GM12878 (cell line): ENCODE measurements at regions not wholly inside any gene's neighbourhood (a gene's known extent, or its start where the extent isn't known, plus 50 kb on each side); places are given as distances from the start of the nearest gene placed in this dataset.

Source experiments
- ATAC-seq: fragments of 200-7000 bp; cut with Tn5 transposase; 3 replicates; pipeline ENCODE4 v1.9.1; 2020; ENCODE audit warnings: mild to moderate bottlenecking, moderate library complexity
- BruUV-seq: library from RNA; stranded (reverse); fragments of 400-500 nt; replicated peaks from 2 replicates; lab custom pipeline; 2021; lab: Mats Ljungman, UMichigan
- CTCF ChIA-PET: fragments of 300-600 bp; sonication (Branson Sonifier 250); formaldehyde crosslinking; extraction: SDS; loops from one replicate; lab custom pipeline; 2021; ENCODE audit warnings: inconsistent platforms; lab: Yijun Ruan, JAX
- POLR2A ChIA-PET: fragments of 350-600 bp; formaldehyde crosslinking; extraction: SDS; loops from one replicate; lab custom pipeline; 2021; ENCODE audit warnings: inconsistent platforms; lab: Charles Lee
- RAD21 ChIA-PET: fragments of 300-600 bp; sonication (Branson Sonifier 250); formaldehyde crosslinking; loops from one replicate; lab custom pipeline; 2023; ENCODE audit warnings: antibody characterized with exemption; ENCODE audit not compliant: unreplicated experiment; lab: Charles Lee
- SMC1A ChIA-PET: fragments of 300-600 bp; sonication (Branson Sonifier 250); formaldehyde crosslinking; loops from one replicate; lab custom pipeline; 2023; ENCODE audit not compliant: unreplicated experiment, uncharacterized antibody; lab: Charles Lee
- DNase-seq: peaks from one replicate; pipeline ENCODE4 v3.0.0-alpha.2; 2011; ENCODE audit warnings: low read depth, low spot score
- FAIRE-seq: peaks from 3 replicates; lab custom pipeline; 2011; peaks lifted over from hg19 to GRCh38; lab: Jason Lieb, UNC
- H2AFZ ChIP-seq: 2 replicates; pipeline ENCODE4 v1.6.0; 2011; ENCODE audit warnings: low read depth, low read length, control low read depth; ENCODE audit not compliant: control insufficient read depth
- H3K27ac ChIP-seq: 2 replicates; pipeline ENCODE4 v1.5.1; 2011; ENCODE audit warnings: control low read depth; ENCODE audit not compliant: control insufficient read depth, insufficient read depth
- H3K27me3 ChIP-seq, 2 experiments: replicated peaks in 1 of 2; 2 replicates each; pipeline versions ENCODE4 v1.6.0 to v1.6.1; 2011; ENCODE audit warnings: low read length in 1 of 2; ENCODE audit not compliant: control insufficient read depth in 2 of 2, insufficient read depth in 2 of 2
- H3K36me3 ChIP-seq, 2 experiments: 2 replicates each; pipeline ENCODE4 v1.5.1; 2011; ENCODE audit warnings: low read length in 1 of 2; ENCODE audit not compliant: control insufficient read depth in 2 of 2, insufficient read depth in 2 of 2
- H3K4me1 ChIP-seq: 2 replicates; pipeline ENCODE4 v1.6.1; 2011; ENCODE audit warnings: mild to moderate bottlenecking, low read length, moderate library complexity, mixed read lengths; ENCODE audit not compliant: control insufficient read depth, insufficient read depth
- H3K4me2 ChIP-seq: 2 replicates; pipeline ENCODE4 v1.6.0; 2011; ENCODE audit warnings: control low read depth; ENCODE audit not compliant: control insufficient read depth, insufficient read depth
- H3K4me3 ChIP-seq: fragments of 200-600 bp; sonication (generic); 2 replicates; pipeline ENCODE4 v1.5.1; 2016
- H3K79me2 ChIP-seq: 2 replicates; pipeline ENCODE4 v1.6.0; 2011; ENCODE audit warnings: low read length; ENCODE audit not compliant: control insufficient read depth, insufficient read depth
- H3K9ac ChIP-seq: 2 replicates; pipeline ENCODE4 v1.8.0; 2011; ENCODE audit warnings: low read length, control low read depth, mixed read lengths; ENCODE audit not compliant: control insufficient read depth, insufficient read depth
- H3K9me3 ChIP-seq: replicated peaks from 3 replicates; pipeline ENCODE4 v1.5.1; 2011; ENCODE audit warnings: mild to moderate bottlenecking, low read length; ENCODE audit not compliant: control insufficient read depth, insufficient read depth
- H4K20me1 ChIP-seq: 2 replicates; pipeline ENCODE4 v1.6.0; 2011; ENCODE audit not compliant: control insufficient read depth, insufficient read depth
- RAD21 ChIP-seq: IDR thresholded peaks from 2 replicates; pipeline ENCODE4 v1.6.1; 2011; ENCODE audit warnings: mild to moderate bottlenecking, low read depth, low read length, moderate library complexity; ENCODE audit not compliant: insufficient read depth
- SMAD1 ChIP-seq: fragments of 450-650 bp; IDR thresholded peaks from 2 replicates; pipeline ENCODE4 v1.6.1; 2018; ENCODE audit warnings: mild to moderate bottlenecking, low read depth; ENCODE audit not compliant: partially characterized antibody
- SMC3 ChIP-seq: IDR thresholded peaks from 2 replicates; pipeline ENCODE4 v1.6.1; 2011; ENCODE audit warnings: low read length, improper control_type of control experiment, borderline replicate concordance
- WGBS: methylation state at CpG from one replicate; pipeline ENCODE4 v1.1.6; 2016; ENCODE audit warnings: low lambda C conversion rate; ENCODE audit not compliant: insufficient replicate concordance, insufficient coverage; ENCODE audit errors: missing lambda C conversion rate; 5-methylcytosine and 5-hydroxymethylcytosine counted together
- in situ Hi-C: fragments of 300-500 bp; cut with MboI; formaldehyde crosslinking; loops from 9 replicates; pipeline ENCODE4 v1.14.3; 2018; ENCODE audit warnings: mixed read lengths
- intact Hi-C: fragments of 100-400 bp; cut with micrococcal nuclease; formaldehyde crosslinking; loops from one replicate; pipeline ENCODE4 v1.14.2; 2022; ENCODE audit not compliant: unreplicated experiment
- TF ChIP-seq, protein P1 (sequence below), 3 experiments: IDR thresholded peaks in 2 of 3; conservative IDR thresholded peaks in 1 of 3; 2 replicates each; pipeline ENCODE4 v1.5.1; 2011; ENCODE audit warnings: low read depth in 3 of 3, low read length in 3 of 3, mild to moderate bottlenecking in 3 of 3, control low read depth in 2 of 3, moderate library complexity in 2 of 3, inconsistent platforms in 1 of 3, mixed read lengths in 1 of 3; ENCODE audit not compliant: control insufficient read depth in 2 of 3, insufficient read depth in 1 of 3; ENCODE audit errors: extremely low read depth in 1 of 3
- TF ChIP-seq, protein P2 (sequence below): IDR thresholded peaks from 2 replicates; pipeline ENCODE4 v1.6.1; 2012; ENCODE audit warnings: low read depth, low read length, improper control_type of control experiment
- TF ChIP-seq, protein P3 (sequence below): fragments of 450-650 bp; IDR thresholded peaks from 2 replicates; pipeline ENCODE4 v1.6.1; 2016; ENCODE audit warnings: mild to moderate bottlenecking

DNA sequence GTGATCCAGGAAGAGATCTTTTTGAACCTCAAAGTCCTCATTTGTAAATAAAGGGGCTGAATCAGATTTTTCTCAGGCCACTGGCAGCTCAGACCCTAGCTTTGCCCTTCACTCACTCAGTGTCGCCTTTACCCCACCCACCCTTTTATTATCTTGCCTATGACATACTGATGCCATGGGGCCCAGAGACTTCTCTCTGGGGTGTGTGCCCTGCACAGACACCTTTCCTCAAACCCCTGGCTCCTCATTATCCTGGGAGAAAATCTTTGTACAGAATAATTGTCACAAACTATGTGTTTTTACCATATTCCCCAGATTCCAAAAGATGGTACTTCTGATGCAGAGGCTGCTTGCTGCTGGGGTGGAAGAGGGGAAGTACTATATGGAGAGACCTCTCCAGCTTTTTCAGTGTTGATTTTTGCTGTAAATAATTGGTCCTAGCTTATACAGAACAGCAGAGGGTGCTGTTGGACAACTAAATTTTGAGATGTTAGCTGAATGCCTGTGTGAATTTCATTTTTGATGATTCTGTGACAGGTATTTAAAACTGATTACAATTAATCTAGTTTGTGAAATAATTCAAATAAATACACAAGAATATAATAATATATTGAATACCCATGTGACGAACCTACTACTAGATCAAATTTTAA is 53.9 kb upstream of the DCD start:
- intact Hi-C loops, result loop anchor here (5.0 kb wide), 1 partner anchor 370 kb away; no protein-coding TSS in a partner anchor
- Histone ChIP-seq H3K27me3 (no peaks in the 10 kb centered on the region; a peak in 3 of 4 replicates), H3K27ac (no peak overlapping the region), H4K20me1 (no peaks in the 10 kb centered on the region), H2AFZ (no peak overlapping the region), H3K4me1 (no peaks in the 10 kb centered on the region), H3K9ac (no peak overlapping the region), H3K4me3 (no peak overlapping the region), H3K9me3 (no peaks in the 10 kb centered on the region), H3K4me2 (no peak overlapping the region), H3K36me3 (no peaks in the 10 kb centered on the region), H3K79me2 (no peaks in the 10 kb centered on the region)
- in situ Hi-C loops, result no loop called here
- ATAC-seq (peak; percentile 80), DNase-seq (no peak), FAIRE-seq (peak; percentile 84)
- ChIA-PET CTCF (interaction anchor here (0.6 to 4.1 kb wide), 28 partner anchors 10 to 919 kb away, joined by 3 to 43 read pairs (median 4); no protein-coding TSS in a partner anchor), POLR2A (interaction anchor here (0.6 kb wide), 1 partner anchor 226 kb away, joined by 3 read pairs; no protein-coding TSS in a partner anchor), RAD21 (interaction anchor here (0.6 to 3.2 kb wide), 16 partner anchors 9 to 370 kb away, joined by 3 to 15 read pairs (median 4); no protein-coding TSS in a partner anchor), SMC1A (interaction anchor here (0.8 to 3.2 kb wide), 14 partner anchors 9 to 370 kb away, joined by 3 to 16 read pairs (median 4); no protein-coding TSS in a partner anchor)
- WGBS, result 0% methylated on average over 2 of the region's 2 CpGs
- TF ChIP-seq, protein P1, sequence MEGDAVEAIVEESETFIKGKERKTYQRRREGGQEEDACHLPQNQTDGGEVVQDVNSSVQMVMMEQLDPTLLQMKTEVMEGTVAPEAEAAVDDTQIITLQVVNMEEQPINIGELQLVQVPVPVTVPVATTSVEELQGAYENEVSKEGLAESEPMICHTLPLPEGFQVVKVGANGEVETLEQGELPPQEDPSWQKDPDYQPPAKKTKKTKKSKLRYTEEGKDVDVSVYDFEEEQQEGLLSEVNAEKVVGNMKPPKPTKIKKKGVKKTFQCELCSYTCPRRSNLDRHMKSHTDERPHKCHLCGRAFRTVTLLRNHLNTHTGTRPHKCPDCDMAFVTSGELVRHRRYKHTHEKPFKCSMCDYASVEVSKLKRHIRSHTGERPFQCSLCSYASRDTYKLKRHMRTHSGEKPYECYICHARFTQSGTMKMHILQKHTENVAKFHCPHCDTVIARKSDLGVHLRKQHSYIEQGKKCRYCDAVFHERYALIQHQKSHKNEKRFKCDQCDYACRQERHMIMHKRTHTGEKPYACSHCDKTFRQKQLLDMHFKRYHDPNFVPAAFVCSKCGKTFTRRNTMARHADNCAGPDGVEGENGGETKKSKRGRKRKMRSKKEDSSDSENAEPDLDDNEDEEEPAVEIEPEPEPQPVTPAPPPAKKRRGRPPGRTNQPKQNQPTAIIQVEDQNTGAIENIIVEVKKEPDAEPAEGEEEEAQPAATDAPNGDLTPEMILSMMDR (IDR thresholded peaks at IDR 0.05 in 2 of 3, conservative IDR thresholded peaks at IDR 0.05 in 1 of 3; ENCODE audit: control insufficient read depth in 2 of 3, extremely low read depth in 1 of 3, insufficient read depth in 1 of 3, low read depth in 3 of 3, low read length in 3 of 3), result peak; percentile 49 to 64 (median 52); a peak in 4 of 6 replicates
- TF ChIP-seq RAD21, result peak; percentile 68
- TF ChIP-seq, protein P2, sequence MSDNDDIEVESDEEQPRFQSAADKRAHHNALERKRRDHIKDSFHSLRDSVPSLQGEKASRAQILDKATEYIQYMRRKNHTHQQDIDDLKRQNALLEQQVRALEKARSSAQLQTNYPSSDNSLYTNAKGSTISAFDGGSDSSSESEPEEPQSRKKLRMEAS, result no peak
- peak; percentile 65; the same call in 1 of the 2 replicates for TF ChIP-seq SMC3
- TF ChIP-seq SMAD1, result no peak
- TF ChIP-seq, protein P3, sequence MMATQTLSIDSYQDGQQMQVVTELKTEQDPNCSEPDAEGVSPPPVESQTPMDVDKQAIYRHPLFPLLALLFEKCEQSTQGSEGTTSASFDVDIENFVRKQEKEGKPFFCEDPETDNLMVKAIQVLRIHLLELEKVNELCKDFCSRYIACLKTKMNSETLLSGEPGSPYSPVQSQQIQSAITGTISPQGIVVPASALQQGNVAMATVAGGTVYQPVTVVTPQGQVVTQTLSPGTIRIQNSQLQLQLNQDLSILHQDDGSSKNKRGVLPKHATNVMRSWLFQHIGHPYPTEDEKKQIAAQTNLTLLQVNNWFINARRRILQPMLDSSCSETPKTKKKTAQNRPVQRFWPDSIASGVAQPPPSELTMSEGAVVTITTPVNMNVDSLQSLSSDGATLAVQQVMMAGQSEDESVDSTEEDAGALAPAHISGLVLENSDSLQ, result 0 out of 2 replicates have a peak, but pooled peaks have one; percentile 25
- BruUV-seq, result no TSS peak
